ENCODE measurements at regions not wholly inside any gene's neighbourhood (a gene's known extent, or its start where the extent isn't known, plus 50 kb on each side); places are given as distances from the start of the nearest gene placed in this dataset.

DNA sequence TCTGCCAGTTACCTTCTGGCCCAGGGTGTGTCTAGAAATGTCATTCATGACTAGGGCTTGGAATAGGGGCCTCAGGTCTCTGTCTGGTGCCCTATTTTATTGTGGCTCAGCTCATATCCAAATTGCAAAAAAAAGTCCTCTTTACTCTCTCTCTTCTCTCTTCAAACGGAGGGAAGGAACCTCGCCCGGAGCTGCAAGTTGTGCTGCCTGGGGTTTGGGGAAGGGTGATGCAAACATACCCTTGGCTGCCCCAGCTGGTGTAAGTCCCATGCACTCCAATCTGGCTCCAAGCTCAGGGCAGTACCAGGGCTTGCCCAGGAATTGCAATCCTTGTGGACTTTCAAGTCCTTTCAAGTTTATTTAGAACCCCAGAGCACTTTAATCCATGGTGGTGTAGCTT, 549.6 kb downstream of the PCDH17 start:
- Mint-ChIP-seq H3K27me3 (no peaks in the 10 kb centered on the region), H3K9me3 (peaks cover 14% of the 10 kb centered on the region), H3K36me3 (ENCODE audit: low read depth) (no peaks in the 10 kb centered on the region), H3K4me1 (ENCODE audit: low read depth) (no peaks in the 10 kb centered on the region), H3K4me3 (no peak overlapping the region), H3K27ac (no peak overlapping the region)
- intact Hi-C loops (cut with DNase I, micrococcal nuclease) = no loop called here
- ATAC-seq (ENCODE audit: poor library complexity) (no peak), DNase-seq (no peak)
- Histone ChIP-seq H3K9me3 (ENCODE audit: control insufficient read depth in 1 of 2, insufficient read depth in 1 of 2, low read length in 2 of 2) (peaks cover 0 to 16% of the 10 kb centered on the region in 2 experiments), H3K4me3 (ENCODE audit: low read length) (no peak overlapping the region), H3K36me3 (ENCODE audit: insufficient read depth, low read length) (no peaks in the 10 kb centered on the region), H3K27ac (ENCODE audit: low read depth in 1 of 2, low read length in 2 of 2) (no peak overlapping the region), H3K4me1 (ENCODE audit: insufficient read depth, low read length) (no peaks in the 10 kb centered on the region), H3K27me3 (ENCODE audit: control insufficient read depth in 1 of 2, insufficient read depth in 2 of 2, low read length in 2 of 2) (no peaks in the 10 kb centered on the region)
- CTCF ChIA-PET = no interaction called here
- POLR2A ChIA-PET = no interaction called here
- TF ChIP-seq, protein P1, sequence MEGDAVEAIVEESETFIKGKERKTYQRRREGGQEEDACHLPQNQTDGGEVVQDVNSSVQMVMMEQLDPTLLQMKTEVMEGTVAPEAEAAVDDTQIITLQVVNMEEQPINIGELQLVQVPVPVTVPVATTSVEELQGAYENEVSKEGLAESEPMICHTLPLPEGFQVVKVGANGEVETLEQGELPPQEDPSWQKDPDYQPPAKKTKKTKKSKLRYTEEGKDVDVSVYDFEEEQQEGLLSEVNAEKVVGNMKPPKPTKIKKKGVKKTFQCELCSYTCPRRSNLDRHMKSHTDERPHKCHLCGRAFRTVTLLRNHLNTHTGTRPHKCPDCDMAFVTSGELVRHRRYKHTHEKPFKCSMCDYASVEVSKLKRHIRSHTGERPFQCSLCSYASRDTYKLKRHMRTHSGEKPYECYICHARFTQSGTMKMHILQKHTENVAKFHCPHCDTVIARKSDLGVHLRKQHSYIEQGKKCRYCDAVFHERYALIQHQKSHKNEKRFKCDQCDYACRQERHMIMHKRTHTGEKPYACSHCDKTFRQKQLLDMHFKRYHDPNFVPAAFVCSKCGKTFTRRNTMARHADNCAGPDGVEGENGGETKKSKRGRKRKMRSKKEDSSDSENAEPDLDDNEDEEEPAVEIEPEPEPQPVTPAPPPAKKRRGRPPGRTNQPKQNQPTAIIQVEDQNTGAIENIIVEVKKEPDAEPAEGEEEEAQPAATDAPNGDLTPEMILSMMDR (IDR thresholded peaks at IDR 0.05) = no peak

DNA sequence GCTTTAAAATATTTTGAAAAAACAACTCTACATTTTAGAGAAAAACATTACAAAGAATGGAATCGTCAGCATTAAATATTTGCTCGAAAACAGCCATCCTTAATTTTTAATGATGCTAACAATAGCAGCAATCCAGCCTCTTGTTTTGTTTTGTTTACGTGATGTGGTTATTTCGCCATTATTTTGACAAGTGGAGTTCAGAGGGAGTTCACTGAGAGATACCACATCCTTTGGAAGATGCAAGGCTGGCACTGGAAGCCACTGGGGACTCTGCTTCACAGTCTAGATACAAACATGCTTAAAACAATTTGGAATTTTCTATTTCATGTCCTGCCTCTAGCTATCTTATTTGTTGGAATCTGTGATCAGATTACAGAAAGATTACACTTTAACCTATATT, 556.3 kb downstream of the PCDH17 start:
- TF ChIP-seq, protein P1 (IDR thresholded peaks at IDR 0.05) = no peak
- Histone ChIP-seq H3K9me3 (ENCODE audit: control insufficient read depth in 1 of 2, insufficient read depth in 1 of 2, low read length in 2 of 2) (no peaks in the 10 kb centered on the region), H3K36me3 (ENCODE audit: insufficient read depth, low read length) (no peaks in the 10 kb centered on the region), H3K27me3 (ENCODE audit: control insufficient read depth in 1 of 2, insufficient read depth in 2 of 2, low read length in 2 of 2) (no peaks in the 10 kb centered on the region), H3K27ac (ENCODE audit: low read depth in 1 of 2, low read length in 2 of 2) (no peak overlapping the region), H3K4me1 (ENCODE audit: insufficient read depth, low read length) (no peaks in the 10 kb centered on the region), H3K4me3 (ENCODE audit: low read length) (no peak overlapping the region)
- Mint-ChIP-seq H3K4me3 (no peak overlapping the region), H3K27ac (no peak overlapping the region), H3K27me3 (no peaks in the 10 kb centered on the region), H3K36me3 (ENCODE audit: low read depth) (no peaks in the 10 kb centered on the region), H3K9me3 (peaks cover 7% of the 10 kb centered on the region), H3K4me1 (ENCODE audit: low read depth) (no peaks in the 10 kb centered on the region)
- intact Hi-C loops (cut with DNase I, micrococcal nuclease) = no loop called here
- ChIA-PET POLR2A (no interaction called here), CTCF (no interaction called here)
- DNase-seq = no peak
- no peak for ATAC-seq (ENCODE audit: poor library complexity)

DNA sequence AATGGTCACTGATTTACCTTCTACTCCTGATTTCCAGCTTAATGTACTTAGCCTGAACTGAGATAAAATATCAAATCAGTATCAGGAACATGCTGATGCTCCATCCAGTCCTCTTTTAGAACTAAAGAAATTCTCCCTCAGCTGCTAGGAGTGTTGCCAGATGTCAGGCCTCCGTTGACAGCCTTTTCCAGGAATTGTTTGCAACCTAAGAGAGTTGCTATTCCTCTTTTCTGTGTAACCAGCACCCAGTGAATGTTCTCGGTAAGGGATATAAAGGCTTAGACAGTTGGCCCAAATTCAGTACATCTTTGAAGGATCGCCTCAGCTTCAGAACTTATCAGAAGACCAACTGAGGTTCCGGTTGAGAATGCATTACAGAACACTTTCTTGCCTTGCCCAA, 559.0 kb downstream of the PCDH17 start:
- H3K9me3 Mint-ChIP-seq = peaks cover 9% of the 10 kb centered on the region
- DNase-seq = no peak
- no peaks in the 10 kb centered on the region for H3K9me3 ChIP-seq (ENCODE audit: control insufficient read depth in 1 of 2, insufficient read depth in 1 of 2, low read length in 2 of 2)
- no peaks in the 10 kb centered on the region for H3K4me1 Mint-ChIP-seq (ENCODE audit: low read depth)
- H3K36me3 ChIP-seq (ENCODE audit: insufficient read depth, low read length) = no peaks in the 10 kb centered on the region
- no peaks in the 10 kb centered on the region for H3K27me3 Mint-ChIP-seq
- no peaks in the 10 kb centered on the region for H3K36me3 Mint-ChIP-seq (ENCODE audit: low read depth)
- no peaks in the 10 kb centered on the region for H3K27me3 ChIP-seq (ENCODE audit: control insufficient read depth in 1 of 2, insufficient read depth in 2 of 2, low read length in 2 of 2)
- ATAC-seq (ENCODE audit: poor library complexity) = no peak
- CTCF ChIA-PET = interaction anchor here (1.3 kb wide), 1 partner anchor 10 kb away, joined by 3 read pairs; no protein-coding TSS in a partner anchor
- intact Hi-C loops (cut with DNase I, micrococcal nuclease) = no loop called here
- TF ChIP-seq, protein P1 (IDR thresholded peaks at IDR 0.05) = no peak
- no peak overlapping the region for H3K4me3 Mint-ChIP-seq
- H3K4me1 ChIP-seq (ENCODE audit: insufficient read depth, low read length) = no peaks in the 10 kb centered on the region
- POLR2A ChIA-PET = no interaction called here
- H3K27ac ChIP-seq (ENCODE audit: low read depth in 1 of 2, low read length in 2 of 2) = no peak overlapping the region
- H3K4me3 ChIP-seq (ENCODE audit: low read length) = no peak overlapping the region
- H3K27ac Mint-ChIP-seq = no peak overlapping the region

Measured in CD4-positive, alpha-beta T cell (primary cell).